Fibroblast of the aortic adventitia (primary cell): ENCODE measurements at regions not wholly inside any gene's neighbourhood (a gene's known extent, or its start where the extent isn't known, plus 50 kb on each side); places are given as distances from the start of the nearest gene placed in this dataset.

Experiments
- DNase-seq: peaks from one replicate; pipeline ENCODE4 v3.0.0-alpha.2; 2010; ENCODE audit warnings: low read depth
- H3K4me3 ChIP-seq: 2 replicates; pipeline ENCODE4 v1.5.1; 2011; ENCODE audit warnings: low read depth, mild to moderate bottlenecking, control low read depth, low read length, moderate library complexity
- TF ChIP-seq, protein P1 (sequence below): IDR thresholded peaks from 2 replicates; pipeline ENCODE4 v1.5.1; 2011; ENCODE audit warnings: mild to moderate bottlenecking, low read length, control low read depth, inconsistent platforms; ENCODE audit not compliant: insufficient read depth

DNA sequence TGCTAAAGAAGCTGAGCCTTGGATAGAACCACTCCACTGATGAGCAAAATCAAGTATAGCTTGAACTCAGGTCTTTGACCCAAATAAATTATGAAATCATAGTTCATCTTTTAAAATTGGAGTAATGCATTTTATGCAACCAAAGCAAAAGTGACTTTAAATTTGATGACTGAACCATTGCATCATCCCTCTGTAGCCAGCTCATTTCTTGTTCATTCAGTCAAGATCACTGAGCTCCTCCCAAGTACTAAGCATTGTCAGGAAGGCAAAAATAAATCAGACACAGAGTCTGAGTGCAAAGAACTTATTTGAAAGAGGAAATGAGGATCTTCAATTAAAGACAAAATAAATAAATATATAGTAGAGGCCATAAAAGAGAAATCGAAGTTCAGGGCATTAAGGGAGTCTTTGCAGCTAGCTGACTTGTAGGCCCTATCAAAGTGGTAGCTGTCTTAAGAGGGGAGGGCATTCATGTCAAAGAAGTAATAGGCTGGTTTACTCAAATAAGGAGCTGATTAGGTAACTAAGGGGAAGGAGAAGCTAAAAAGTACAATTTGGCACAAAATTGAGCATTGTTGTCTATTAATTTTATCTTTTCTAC lies 411.8 kb downstream of the MTX2 start:
- TF ChIP-seq, protein P1, sequence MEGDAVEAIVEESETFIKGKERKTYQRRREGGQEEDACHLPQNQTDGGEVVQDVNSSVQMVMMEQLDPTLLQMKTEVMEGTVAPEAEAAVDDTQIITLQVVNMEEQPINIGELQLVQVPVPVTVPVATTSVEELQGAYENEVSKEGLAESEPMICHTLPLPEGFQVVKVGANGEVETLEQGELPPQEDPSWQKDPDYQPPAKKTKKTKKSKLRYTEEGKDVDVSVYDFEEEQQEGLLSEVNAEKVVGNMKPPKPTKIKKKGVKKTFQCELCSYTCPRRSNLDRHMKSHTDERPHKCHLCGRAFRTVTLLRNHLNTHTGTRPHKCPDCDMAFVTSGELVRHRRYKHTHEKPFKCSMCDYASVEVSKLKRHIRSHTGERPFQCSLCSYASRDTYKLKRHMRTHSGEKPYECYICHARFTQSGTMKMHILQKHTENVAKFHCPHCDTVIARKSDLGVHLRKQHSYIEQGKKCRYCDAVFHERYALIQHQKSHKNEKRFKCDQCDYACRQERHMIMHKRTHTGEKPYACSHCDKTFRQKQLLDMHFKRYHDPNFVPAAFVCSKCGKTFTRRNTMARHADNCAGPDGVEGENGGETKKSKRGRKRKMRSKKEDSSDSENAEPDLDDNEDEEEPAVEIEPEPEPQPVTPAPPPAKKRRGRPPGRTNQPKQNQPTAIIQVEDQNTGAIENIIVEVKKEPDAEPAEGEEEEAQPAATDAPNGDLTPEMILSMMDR = no peak
- no peak overlapping the region for H3K4me3 ChIP-seq
- peak; percentile 51 for DNase-seq

DNA sequence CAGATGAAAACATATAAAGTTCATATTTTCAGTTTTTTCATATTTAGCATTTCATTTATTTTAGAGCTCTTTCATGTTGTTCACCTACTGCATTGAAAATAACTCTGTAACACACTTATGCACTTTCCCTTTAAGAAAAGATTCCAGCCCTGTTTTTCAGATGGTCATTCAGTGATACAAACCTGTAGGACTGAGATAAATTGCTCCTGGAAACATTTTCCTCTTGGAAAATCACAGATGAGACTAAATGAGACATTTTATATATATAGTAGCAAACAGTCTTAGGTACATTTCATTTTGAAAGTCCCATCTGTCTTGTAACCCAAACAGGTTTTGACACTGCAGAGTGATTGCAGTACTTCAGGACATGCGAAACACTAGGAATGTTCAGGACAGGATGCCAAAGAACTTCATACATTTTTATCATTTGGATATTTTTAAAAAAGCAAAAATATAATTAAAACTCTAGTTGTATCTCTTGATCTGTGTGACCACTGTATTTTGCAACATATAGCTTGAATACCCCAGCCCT lies 412.4 kb downstream of the MTX2 start:
- DNase-seq = no peak
- TF ChIP-seq, protein P1 = no peak
- no peak overlapping the region for H3K4me3 ChIP-seq

DNA sequence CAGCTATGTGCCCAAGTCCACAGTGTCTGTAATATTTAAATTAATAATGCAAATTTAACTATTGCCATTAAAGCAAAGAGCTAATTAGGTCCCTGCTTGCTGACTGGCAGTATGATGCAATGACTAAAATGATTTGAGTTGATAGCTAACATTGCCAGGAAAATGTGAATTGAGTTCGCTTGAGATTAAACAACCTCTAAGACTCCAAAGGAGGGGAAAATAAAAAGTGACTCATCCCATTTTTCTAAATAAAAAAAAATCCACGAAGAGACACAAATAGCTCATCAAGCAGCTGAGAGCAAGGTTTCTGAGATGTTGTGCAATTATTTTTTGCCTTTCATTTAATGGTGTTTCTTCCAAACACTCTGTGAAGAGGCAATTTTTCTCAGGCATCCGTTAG lies 413.0 kb downstream of the MTX2 start:
- no peak overlapping the region for H3K4me3 ChIP-seq

DNA sequence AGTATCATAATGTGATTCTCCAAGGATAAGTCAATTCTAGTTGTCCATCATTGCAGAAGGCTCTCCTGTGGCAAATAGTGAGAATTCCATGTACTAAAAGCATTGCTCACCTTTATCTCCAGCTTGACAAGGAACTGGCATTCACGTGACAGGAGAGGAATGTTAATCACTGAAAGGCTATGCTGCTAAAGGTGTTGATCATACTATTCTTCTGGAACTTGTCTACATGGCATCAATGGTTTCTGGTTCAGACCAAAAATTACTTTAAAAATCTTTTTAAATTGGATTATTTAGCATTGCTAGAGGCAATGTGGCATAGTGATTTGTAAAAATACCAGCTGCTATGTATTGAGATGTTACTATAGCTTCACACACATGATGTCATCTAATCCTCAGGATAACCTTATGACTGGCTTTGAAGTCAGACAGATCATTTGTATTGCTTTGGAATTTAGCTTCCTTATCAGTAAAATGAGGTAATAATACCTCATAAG lies 414.4 kb downstream of the MTX2 start:
- TF ChIP-seq, protein P1 = no peak
- no peak overlapping the region for H3K4me3 ChIP-seq
- no peak for DNase-seq

More for the DNA sequence above, 413.0 kb downstream of the MTX2 start:
- TF ChIP-seq, protein P1 = no peak
- DNase-seq = peak; percentile 35

DNA sequence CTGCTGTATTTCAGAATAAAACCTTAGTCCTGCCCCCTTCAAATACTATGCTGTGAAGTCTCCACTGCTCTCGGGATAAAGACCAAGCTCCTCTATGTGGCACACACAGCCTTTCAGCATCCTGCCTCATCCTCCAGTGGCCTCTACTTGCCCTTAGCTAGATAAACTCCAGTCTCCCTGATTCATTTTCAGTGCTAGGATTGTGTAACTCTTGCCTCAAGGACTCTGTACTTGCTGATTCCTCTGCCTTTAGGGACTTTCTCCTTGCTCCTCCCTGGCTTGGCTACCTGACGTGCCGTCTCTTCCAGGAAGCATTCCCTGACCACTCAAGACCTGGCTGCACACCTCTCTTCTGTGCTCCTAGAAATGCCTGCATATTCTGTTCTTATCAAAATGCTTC lies 416.7 kb downstream of the MTX2 start:
- no peak overlapping the region for H3K4me3 ChIP-seq
- no peak for DNase-seq
- TF ChIP-seq, protein P1 = no peak

GRCh38 chr2:176686328-176686727 lies 417.1 kb downstream of the MTX2 start:
- no peak overlapping the region for H3K4me3 ChIP-seq
- TF ChIP-seq, protein P1 = no peak
- DNase-seq = no peak

DNA sequence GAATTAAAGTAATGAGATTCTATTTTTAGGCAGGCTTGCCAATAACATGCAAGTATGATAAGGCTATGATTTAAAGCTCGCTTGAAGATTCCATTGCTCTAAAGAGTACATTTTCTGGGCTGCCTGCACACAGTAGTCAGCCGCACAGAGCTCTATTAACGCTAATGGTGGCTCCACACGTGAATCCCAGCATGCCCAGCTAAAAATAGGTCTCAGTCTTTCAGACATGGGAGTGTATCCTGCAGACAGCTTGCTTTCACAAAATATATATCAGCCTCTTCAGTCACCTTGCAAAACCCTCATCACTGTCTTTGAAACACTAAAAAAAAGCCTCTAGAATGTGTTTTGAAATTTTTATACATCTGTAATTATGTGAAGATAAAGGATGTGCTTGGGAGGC lies 418.1 kb downstream of the MTX2 start:
- no peak for DNase-seq
- TF ChIP-seq, protein P1 = no peak

More for the DNA sequence above, 418.1 kb downstream of the MTX2 start:
- no peak overlapping the region for H3K4me3 ChIP-seq
